Activated T-cell treated with anti-CD3 and anti-CD28 coated beads, Interleukin-2, amount 50 U/mL, for 72 hours (primary cell): ENCODE measurements at regions not wholly inside any gene's neighbourhood (a gene's known extent, or its start where the extent isn't known, plus 50 kb on each side); places are given as distances from the start of the nearest gene placed in this dataset.

Experiments used
- ATAC-seq, 2 donors: fragments of 150-1000 bp; cut with Tn5 transposase; replicated peaks in 1 of 2; 2 replicates each; pipeline ENCODE4 v1.10.0; 2021; ENCODE audit warnings: moderate library complexity in 2 of 2, mild to moderate bottlenecking in 1 of 2
- DNase-seq, 2 donors: peaks; one replicate each; pipeline ENCODE4 v3.0.0; 2021 to 2022; ENCODE audit warnings: mixed read lengths in 1 of 2
- H3K27ac Mint-ChIP-seq: one replicate; pipeline ENCODE4 v1.8.0; 2022; ENCODE audit warnings: mild to moderate bottlenecking, moderate library complexity, mixed read lengths
- H3K27me3 Mint-ChIP-seq: one replicate; pipeline ENCODE4 v1.8.0; 2022; ENCODE audit warnings: low read depth, mixed read lengths
- H3K36me3 Mint-ChIP-seq, 2 donors: one replicate each; pipeline ENCODE4 v1.8.0; 2022; ENCODE audit warnings: mixed read lengths in 2 of 2, mild to moderate bottlenecking in 1 of 2; ENCODE audit not compliant: insufficient read depth in 2 of 2
- H3K4me1 Mint-ChIP-seq: one replicate; pipeline ENCODE4 v1.8.0; 2022; ENCODE audit warnings: low read depth, mixed read lengths
- H3K4me3 Mint-ChIP-seq, 2 donors: one replicate each; pipeline ENCODE4 v1.8.0; 2022; ENCODE audit warnings: mild to moderate bottlenecking in 2 of 2, mixed read lengths in 2 of 2, moderate library complexity in 2 of 2
- H3K9me3 Mint-ChIP-seq, 2 donors: one replicate each; pipeline ENCODE4 v1.8.0; 2022; ENCODE audit warnings: mixed read lengths in 2 of 2

- Mint-ChIP-seq H3K36me3 (no peaks in the 10 kb centered on the region), H3K27ac (no peak overlapping the region), H3K4me3 (no peak overlapping the region)
Observed at GRCh38 chr12:13687633-13688032, 293.8 kb downstream of the GRIN2B start.

GRCh38 chr12:13686260-13686659 is 295.1 kb downstream of the GRIN2B start:
- no peaks in the 10 kb centered on the region for H3K9me3 Mint-ChIP-seq
- no peak for ATAC-seq
- H3K4me3 Mint-ChIP-seq: no peak overlapping the region
- no peaks in the 10 kb centered on the region for H3K27me3 Mint-ChIP-seq
- H3K27ac Mint-ChIP-seq: no peak overlapping the region
- DNase-seq: no peak
- H3K36me3 Mint-ChIP-seq: no peaks in the 10 kb centered on the region
- H3K4me1 Mint-ChIP-seq: no peaks in the 10 kb centered on the region

More at GRCh38 chr12:13687633-13688032, 293.8 kb downstream of the GRIN2B start:
- Mint-ChIP-seq H3K9me3 (no peaks in the 10 kb centered on the region), H3K27me3 (no peaks in the 10 kb centered on the region), H3K4me1 (no peaks in the 10 kb centered on the region)
- DNase-seq (no peak), ATAC-seq (no peak)

DNA sequence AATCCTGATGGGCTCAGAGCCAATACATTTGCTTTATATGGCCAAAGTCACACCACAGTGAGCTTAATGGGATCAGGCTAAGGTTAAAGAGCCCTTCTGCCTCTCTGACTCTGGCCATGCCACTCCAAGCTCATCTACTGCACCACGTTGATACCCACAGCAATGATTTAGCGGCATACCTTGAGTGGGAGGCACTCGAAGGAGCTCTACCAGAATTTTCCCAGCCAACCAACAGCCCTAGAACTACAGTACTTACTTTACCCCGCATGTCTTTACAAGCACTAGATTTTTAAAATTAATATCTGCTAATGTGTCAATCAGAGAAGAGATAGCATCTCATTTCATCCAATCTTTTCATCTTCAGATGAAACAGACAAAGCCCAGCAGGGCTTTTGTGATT is 300.5 kb downstream of the GRIN2B start:
- H3K36me3 Mint-ChIP-seq: no peaks in the 10 kb centered on the region
- no peaks in the 10 kb centered on the region for H3K9me3 Mint-ChIP-seq
- ATAC-seq (no peak), DNase-seq (no peak)
- H3K27me3 Mint-ChIP-seq: peaks cover 5% of the 10 kb centered on the region
- no peak overlapping the region for H3K4me3 Mint-ChIP-seq
- no peak overlapping the region for H3K27ac Mint-ChIP-seq
- no peaks in the 10 kb centered on the region for H3K4me1 Mint-ChIP-seq

DNA sequence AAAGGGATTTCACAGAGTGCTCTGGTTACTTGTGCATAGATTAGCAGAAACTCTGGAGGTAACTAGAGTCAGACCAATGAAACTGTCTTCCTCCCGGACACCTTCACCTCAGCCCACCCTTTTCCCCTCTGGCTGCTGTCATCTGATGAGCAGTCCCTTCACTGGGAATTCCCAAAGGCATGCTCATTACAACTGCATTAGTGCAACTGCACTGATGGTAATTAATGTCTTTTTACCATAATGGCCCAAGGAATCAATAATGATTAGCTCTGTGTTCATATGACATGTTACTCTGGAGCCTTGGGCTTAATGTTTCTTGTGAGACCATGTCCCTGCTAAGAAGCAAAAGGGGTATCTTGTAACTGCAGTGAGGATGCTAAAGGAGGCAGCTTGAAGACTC is 304.5 kb downstream of the GRIN2B start:
- H3K27me3 Mint-ChIP-seq: peaks cover 5% of the 10 kb centered on the region
- no peaks in the 10 kb centered on the region for H3K4me1 Mint-ChIP-seq
- no peak for ATAC-seq

GRCh38 chr12:13670285-13670866 is 311.0 kb downstream of the GRIN2B start:
- no peak overlapping the region for H3K27ac Mint-ChIP-seq
- no peaks in the 10 kb centered on the region for H3K9me3 Mint-ChIP-seq
- DNase-seq: no peak
- no peaks in the 10 kb centered on the region for H3K36me3 Mint-ChIP-seq
- no peaks in the 10 kb centered on the region for H3K4me1 Mint-ChIP-seq
- ATAC-seq: no peak
- H3K4me3 Mint-ChIP-seq: no peak overlapping the region
- peaks cover 30% of the 10 kb centered on the region for H3K27me3 Mint-ChIP-seq

More for the DNA sequence above, 304.5 kb downstream of the GRIN2B start:
- Mint-ChIP-seq H3K4me3 (no peak overlapping the region), H3K36me3 (no peaks in the 10 kb centered on the region), H3K9me3 (no peaks in the 10 kb centered on the region), H3K27ac (no peak overlapping the region)
- no peak for DNase-seq

GRCh38 chr12:13668880-13669279 is 312.5 kb downstream of the GRIN2B start:
- Mint-ChIP-seq H3K9me3 (no peaks in the 10 kb centered on the region), H3K27ac (no peak overlapping the region), H3K36me3 (no peaks in the 10 kb centered on the region), H3K4me1 (no peaks in the 10 kb centered on the region), H3K27me3 (peaks cover 35% of the 10 kb centered on the region), H3K4me3 (no peak overlapping the region)
- DNase-seq (no peak), ATAC-seq (no peak)

GRCh38 chr12:13666806-13667205 is 314.6 kb downstream of the GRIN2B start:
- peaks cover 35% of the 10 kb centered on the region for H3K27me3 Mint-ChIP-seq
- no peak for DNase-seq
- no peak overlapping the region for H3K27ac Mint-ChIP-seq
- H3K9me3 Mint-ChIP-seq: no peaks in the 10 kb centered on the region
- H3K36me3 Mint-ChIP-seq: no peaks in the 10 kb centered on the region
- H3K4me3 Mint-ChIP-seq: no peak overlapping the region
- no peak for ATAC-seq
- H3K4me1 Mint-ChIP-seq: no peaks in the 10 kb centered on the region

DNA sequence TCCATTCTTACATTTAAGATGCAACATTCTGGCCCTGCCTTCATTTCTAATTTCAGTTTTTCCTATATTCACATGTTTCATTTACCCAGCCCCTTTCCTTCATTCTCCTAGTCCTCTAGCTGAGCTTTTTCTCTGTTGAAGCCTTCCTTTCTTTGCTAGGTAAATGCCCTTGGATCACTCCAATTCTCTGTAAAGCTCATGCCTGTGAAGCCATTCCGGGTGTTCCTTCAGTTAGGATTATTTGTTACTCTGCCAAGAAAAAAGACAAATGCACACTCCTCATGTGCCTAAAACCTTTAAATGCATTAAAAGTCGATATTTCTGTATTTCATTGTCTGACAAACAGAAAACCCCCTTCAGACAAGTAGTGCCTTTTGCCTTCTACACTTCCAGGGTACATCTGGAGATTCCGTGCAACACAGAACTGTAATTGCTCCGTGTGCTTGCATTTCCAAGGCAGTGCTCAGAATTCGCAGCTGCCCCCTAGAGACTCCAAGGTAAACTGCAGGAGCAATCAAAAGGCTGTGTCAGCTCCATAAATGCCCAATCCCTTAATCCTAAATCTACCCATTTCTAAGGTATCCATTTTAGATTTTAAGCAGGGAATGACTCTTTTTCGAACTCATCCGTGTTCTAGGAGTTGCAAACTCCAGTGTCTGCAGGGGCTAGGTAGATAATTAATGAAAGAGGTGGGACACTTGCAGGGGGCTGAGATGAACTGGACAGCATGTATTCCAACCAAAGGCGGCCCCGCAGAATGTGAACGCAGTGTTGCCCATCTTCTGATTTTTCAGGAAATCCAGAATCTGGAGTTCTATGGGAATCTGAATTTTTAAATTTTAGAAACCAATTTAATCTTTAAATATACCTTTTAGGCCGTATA is 320.2 kb downstream of the GRIN2B start:
- Mint-ChIP-seq H3K4me3 (no peak overlapping the region), H3K27ac (no peak overlapping the region), H3K4me1 (no peaks in the 10 kb centered on the region), H3K27me3 (peaks cover 25% of the 10 kb centered on the region), H3K9me3 (no peaks in the 10 kb centered on the region), H3K36me3 (no peaks in the 10 kb centered on the region)
- DNase-seq (peak; percentile 15 to 17), ATAC-seq (peak in 1 of 2 donors; percentile 38)

- DNase-seq (no peak), ATAC-seq (no peak)
- no peaks in the 10 kb centered on the region for H3K9me3 Mint-ChIP-seq
- no peak overlapping the region for H3K27ac Mint-ChIP-seq
- H3K4me3 Mint-ChIP-seq: no peak overlapping the region
- H3K27me3 Mint-ChIP-seq: peaks cover 25% of the 10 kb centered on the region
- H3K4me1 Mint-ChIP-seq: no peaks in the 10 kb centered on the region
- H3K36me3 Mint-ChIP-seq: no peaks in the 10 kb centered on the region
Observed at GRCh38 chr12:13654456-13654855, 326.9 kb downstream of the GRIN2B start.

DNA sequence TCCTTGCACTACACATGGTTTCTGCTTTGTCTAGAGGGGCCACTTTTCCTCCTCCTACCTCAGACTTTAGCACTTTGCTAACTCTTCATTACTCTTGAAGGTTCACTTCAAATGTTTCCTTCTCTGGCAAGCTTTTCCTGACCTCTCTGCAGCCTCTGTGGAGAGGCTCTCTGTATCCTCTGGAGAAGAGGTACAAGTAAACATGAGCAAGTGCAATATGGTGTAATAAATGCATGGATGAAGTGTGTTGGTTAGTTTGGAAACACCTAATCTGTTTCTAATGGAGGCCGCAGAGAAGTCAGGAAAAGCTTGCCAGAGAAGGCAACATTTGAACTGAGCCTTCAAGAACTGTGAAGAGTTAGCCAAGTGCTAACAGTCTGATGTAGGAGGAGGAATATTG is 329.3 kb downstream of the GRIN2B start:
- Mint-ChIP-seq H3K36me3 (no peaks in the 10 kb centered on the region), H3K27ac (no peak overlapping the region), H3K4me3 (no peak overlapping the region), H3K9me3 (no peaks in the 10 kb centered on the region), H3K27me3 (peaks cover 12% of the 10 kb centered on the region), H3K4me1 (no peaks in the 10 kb centered on the region)
- no peak for ATAC-seq
- no peak for DNase-seq

GRCh38 chr12:13635709-13636108 is 345.7 kb downstream of the GRIN2B start:
- no peaks in the 10 kb centered on the region for H3K4me1 Mint-ChIP-seq
- H3K4me3 Mint-ChIP-seq: no peak overlapping the region
- no peak overlapping the region for H3K27ac Mint-ChIP-seq
- H3K36me3 Mint-ChIP-seq: no peaks in the 10 kb centered on the region
- no peaks in the 10 kb centered on the region for H3K27me3 Mint-ChIP-seq
- ATAC-seq (no peak), DNase-seq (no peak)
- H3K9me3 Mint-ChIP-seq: no peaks in the 10 kb centered on the region

DNA sequence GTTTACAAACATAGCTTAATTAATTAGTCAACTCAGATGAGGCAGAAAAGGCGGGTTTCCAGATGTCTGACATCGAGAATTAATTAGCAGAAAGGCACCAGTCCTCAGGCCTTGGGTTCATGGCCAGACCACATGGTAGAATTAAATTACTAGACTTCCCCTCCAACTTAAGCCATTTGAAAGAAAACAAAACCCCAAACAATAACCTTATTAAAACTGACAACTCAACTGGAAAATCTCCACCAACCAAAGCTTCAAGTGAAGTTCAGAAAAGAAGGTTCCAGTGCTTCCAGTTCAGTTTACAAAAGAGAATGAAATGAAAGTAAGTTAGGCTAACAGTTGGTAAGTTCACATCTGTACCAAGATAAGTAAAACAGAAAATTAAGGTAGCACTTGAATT is 349.5 kb downstream of the GRIN2B start:
- no peak overlapping the region for H3K27ac Mint-ChIP-seq
- H3K4me1 Mint-ChIP-seq: no peaks in the 10 kb centered on the region
- DNase-seq (no peak), ATAC-seq (no peak)
- peaks cover 0 to 1% of the 10 kb centered on the region in 2 donors for H3K9me3 Mint-ChIP-seq
- no peak overlapping the region for H3K4me3 Mint-ChIP-seq
- peaks cover 7% of the 10 kb centered on the region for H3K27me3 Mint-ChIP-seq
- no peaks in the 10 kb centered on the region for H3K36me3 Mint-ChIP-seq

- ATAC-seq: no peak
- Mint-ChIP-seq H3K4me3 (no peak overlapping the region), H3K9me3 (peaks cover 0 to 1% of the 10 kb centered on the region in 2 donors), H3K36me3 (no peaks in the 10 kb centered on the region), H3K4me1 (no peaks in the 10 kb centered on the region), H3K27me3 (peaks cover 7% of the 10 kb centered on the region), H3K27ac (no peak overlapping the region)
- DNase-seq: no peak
Observed at GRCh38 chr12:13630354-13630753, 351.0 kb downstream of the GRIN2B start.
